GM18951 (cell line): ENCODE measurements at regions not wholly inside any gene's neighbourhood (a gene's known extent, or its start where the extent isn't known, plus 50 kb on each side); places are given as distances from the start of the nearest gene placed in this dataset.

Experiments used
- POLR2A ChIP-seq: IDR thresholded peaks from 4 replicates; pipeline ENCODE4 v1.6.1; 2011; ENCODE audit warnings: mild to moderate bottlenecking; ENCODE audit not compliant: insufficient read length, insufficient read depth; ENCODE audit errors: extremely low read depth
- in situ Hi-C: fragments of 300-500 bp; cut with MboI; formaldehyde crosslinking; loops from one replicate; pipeline ENCODE4 v1.12.0; 2022; ENCODE audit warnings: low sequenced_read_pairs, mixed read lengths, inconsistent platforms; ENCODE audit not compliant: unreplicated experiment

DNA sequence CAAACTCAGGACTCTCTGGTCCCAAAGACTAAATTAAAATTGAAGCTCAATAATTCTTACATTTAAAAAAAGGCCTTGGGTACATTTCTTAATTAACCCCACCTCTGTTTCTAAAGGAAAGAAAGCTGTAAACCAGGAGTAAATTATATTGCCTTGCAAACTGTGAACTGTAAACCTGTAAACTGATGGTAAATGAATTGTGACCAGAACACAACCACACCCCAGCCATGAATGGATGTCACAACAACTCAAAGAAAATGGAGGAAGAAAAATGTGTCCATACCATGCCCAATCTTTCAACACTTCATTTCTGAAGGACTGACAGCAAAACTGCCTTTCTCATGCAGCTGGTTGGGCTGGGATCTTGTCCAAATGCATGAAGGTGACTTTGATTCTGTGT is 171.3 kb upstream of the C1orf87 start:
- in situ Hi-C loops: no loop called here
- TF ChIP-seq POLR2A: no peak

DNA sequence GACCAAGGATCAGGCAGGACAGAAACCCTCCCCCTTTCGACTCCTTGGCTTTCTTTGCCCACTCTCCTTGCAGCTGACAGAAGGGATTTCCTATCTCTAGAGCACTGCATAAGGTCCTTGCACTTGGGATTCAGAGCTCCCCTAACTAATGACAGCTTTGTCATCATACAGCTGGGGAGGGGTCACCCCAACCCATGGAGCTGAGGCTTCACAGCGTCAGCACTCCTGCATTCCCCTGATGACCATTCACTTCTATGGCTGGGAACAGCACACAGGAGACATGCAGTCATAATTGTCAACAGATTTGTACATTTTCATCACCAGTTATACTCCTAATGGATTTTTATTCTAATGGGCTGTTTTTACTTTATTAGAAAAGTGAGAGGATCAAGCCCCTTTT is 161.7 kb upstream of the C1orf87 start:
- in situ Hi-C loops: no loop called here
- TF ChIP-seq POLR2A: no peak

GRCh38 chr1:60234776-60235175 is 161.2 kb upstream of the C1orf87 start:
- in situ Hi-C loops: no loop called here
- TF ChIP-seq POLR2A: no peak

DNA sequence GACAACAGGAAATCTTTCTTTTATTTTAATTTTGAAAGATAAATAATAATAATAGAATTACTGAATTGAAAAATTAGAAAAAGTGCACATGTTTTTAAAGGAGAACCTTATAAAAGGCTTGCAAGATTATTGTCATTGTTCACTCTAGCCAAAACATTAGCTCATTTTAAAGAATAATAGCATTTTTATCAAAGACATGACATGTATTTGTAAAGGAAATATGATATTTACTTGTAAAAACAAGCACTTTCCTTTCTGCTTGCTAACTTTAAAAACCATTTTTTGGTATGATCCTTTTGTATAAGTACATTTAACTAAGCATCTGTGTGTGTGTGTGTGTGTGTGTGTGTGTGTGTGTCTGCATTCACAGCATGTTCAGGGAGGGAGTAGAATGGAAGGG is 156.3 kb upstream of the C1orf87 start:
- TF ChIP-seq POLR2A: no peak
- in situ Hi-C loops: no loop called here

DNA sequence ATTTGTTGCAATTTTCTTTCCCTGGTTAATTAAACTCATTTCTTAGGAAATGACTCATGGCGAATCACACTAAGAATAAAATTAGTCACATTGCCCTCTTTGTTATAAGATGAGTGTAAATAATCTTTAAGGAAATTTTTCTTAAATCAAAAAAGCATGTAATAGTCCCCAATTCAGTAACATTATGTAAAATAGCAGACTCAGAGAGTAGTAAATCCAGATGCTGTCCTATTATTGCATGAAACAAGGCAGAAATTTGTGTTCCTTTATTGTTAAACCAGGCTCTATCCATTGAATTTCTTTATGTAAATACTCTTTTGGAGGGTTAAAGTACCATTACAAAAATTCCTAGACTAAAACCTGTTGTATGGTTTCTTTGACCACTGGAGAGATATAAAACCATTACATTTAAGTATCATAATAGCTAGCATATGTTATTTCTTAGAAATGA is 154.5 kb upstream of the C1orf87 start:
- no peak for TF ChIP-seq POLR2A
- in situ Hi-C loops: no loop called here

DNA sequence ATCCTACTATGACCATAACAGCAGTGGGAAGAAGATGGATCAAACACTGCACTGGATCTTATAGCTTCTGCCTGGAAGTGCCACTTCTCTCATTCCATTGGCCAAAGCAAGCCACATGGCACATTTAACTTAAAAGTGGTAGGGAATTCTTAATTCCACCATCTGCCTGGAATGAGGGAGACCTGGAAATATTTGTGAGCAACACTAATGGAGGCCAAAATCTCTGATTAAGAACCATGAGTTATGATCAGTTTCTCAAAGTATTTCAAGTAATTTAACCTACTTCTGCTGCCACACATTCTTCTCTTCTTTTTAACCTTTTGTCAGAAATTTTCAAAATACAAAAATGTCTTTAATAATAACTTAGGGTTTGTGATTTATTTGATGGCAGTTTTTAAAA is 154.0 kb upstream of the C1orf87 start:
- in situ Hi-C loops: no loop called here
- no peak for TF ChIP-seq POLR2A

DNA sequence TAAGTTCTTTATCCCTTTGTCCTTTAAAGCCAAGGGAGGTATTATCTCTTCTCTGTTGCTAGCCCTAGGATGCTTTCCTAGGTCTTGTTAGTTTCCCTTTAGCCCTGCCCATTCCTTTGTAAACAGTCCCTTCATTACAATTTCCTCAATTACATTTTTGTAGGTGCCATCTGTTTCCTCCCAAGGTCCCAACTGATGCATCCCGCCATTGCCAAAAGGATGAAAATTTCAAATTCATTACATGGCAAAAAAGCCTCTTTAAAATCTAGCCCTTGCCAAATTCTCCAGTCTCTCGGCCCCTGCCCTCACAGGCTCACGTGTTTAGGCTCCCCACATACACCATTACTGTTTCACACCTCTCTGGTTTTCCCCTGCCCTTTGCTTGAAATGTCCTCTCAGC is 151.9 kb upstream of the C1orf87 start:
- in situ Hi-C loops: no loop called here

GRCh38 chr1:60224523-60224922 is 151.0 kb upstream of the C1orf87 start:
- no peak for TF ChIP-seq POLR2A
- in situ Hi-C loops: no loop called here

More for the DNA sequence above, 151.9 kb upstream of the C1orf87 start:
- no peak for TF ChIP-seq POLR2A

GRCh38 chr1:60223158-60223557 is 149.6 kb upstream of the C1orf87 start:
- in situ Hi-C loops: no loop called here
- TF ChIP-seq POLR2A: no peak

DNA sequence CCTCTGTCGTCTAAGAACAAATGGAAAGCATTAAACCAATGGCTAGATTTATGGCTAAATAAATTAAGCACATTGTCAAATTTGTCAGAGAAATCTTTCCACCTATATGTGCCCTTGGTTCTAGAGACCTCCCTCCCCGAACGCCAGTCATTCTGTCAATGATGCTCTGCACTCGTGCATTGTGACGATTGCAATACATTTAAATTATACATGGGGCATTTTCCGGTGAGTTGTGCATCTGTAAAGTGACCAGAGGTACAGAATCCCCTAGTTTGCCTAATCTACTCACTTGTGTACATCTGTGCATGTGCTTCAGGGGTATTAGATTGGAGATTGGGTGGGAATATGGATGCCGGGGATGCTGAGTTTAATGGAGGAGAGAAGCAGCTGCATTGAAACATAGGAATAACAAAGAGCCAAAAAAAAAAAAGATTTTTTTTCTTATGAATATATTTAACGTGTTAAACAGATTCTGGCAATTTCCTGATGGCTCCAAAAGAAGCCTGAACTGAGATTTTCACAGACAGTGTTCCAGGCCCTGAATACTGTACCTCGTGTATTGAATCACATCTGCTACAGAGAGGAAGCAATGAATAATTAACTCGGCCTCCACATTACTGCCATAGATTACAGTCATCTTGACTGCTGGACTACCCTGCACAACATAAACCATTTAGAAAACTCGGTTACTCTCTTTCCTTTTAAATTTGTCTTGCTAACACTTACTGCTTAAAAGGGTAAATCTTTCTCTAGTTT is 149.0 kb upstream of the C1orf87 start:
- TF ChIP-seq POLR2A: no peak
- in situ Hi-C loops: no loop called here

DNA sequence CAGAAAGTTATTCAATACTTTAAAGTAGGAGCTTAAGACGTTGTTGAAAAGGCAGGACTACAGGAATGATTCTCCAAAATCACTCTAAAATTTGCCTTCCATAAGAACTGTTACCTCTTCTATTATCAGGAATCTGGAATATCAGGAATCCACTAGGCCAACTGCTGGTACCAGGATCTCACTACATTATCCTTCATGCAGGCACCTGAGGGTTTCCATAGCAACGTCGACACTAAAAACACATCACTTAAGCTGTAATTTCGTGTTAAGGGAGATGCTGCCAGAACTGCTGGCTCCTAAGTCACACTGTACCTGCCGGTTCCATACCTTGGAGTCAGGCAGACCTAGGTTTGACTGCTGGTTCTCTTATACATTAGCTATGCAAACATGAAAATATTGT is 139.7 kb upstream of the C1orf87 start:
- no peak for TF ChIP-seq POLR2A
- in situ Hi-C loops: no loop called here

DNA sequence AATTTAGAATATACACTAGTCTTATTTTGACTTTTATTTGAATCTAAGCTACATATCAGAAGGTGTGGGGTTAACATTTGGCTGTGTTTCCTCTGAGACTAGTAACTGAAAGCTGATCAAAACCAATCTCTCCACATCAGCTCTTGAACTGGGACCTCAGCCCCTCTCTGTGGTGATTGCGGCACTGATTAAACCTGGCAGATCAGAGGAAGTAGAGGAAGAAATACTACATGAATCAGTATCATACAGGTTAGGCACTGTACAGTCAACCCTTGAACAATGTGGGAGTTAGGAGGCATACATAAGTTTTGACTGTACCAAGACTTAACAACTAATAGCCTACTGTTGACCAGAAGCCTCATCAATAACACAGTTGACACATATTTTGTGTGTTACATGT is 122.5 kb upstream of the C1orf87 start:
- TF ChIP-seq POLR2A: no peak
- in situ Hi-C loops: no loop called here

DNA sequence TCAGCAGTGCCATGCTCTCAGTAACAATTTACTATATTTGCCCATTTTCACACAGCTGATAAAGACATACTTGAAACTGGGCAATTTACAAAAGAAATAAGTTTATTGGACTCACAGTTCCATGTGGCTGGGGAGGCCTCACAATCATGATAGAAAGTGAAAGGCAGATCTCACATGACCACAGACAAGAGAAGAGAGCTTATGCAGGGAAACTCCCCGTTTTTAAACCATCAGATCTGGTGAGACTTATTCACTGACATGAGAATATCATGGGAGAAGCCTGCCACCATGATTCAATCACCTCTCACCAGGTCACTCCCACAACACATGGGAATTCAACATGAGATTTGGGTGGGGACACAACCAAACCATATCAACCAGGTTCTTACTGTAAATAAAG is 112.1 kb upstream of the C1orf87 start:
- no peak for TF ChIP-seq POLR2A
- in situ Hi-C loops: no loop called here

DNA sequence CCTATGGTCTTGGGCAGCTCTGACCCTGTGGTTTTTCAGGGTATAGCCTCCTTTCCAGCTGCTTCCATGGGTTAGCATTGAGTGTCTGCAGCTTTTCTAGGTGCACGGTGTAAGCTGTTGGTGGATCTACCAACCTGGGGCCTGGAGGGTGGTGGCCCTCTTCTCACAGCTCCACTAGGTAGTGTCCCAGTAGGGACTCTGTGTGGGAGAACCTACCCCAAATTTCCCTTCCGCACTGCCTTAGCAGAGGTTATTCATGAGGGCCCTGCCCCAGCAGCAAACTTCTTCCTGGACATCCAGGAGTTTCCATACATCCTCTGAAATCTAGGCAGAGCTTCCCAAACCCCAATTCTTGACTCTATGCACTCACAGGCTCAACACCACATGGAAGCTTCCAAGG is 111.0 kb upstream of the C1orf87 start:
- in situ Hi-C loops: no loop called here
- no peak for TF ChIP-seq POLR2A
